GM12873 (cell line): ENCODE measurements at regions not wholly inside any gene's neighbourhood (a gene's known extent, or its start where the extent isn't known, plus 50 kb on each side); places are given as distances from the start of the nearest gene placed in this dataset.

Experiments
- TF ChIP-seq, protein P1 (sequence below): IDR thresholded peaks from 2 replicates; pipeline ENCODE4 v1.5.1; 2012; ENCODE audit warnings: low read depth, mild to moderate bottlenecking, moderate library complexity, low read length, control low read depth; ENCODE audit not compliant: insufficient read depth; ENCODE audit errors: missing control alignments

GRCh38 chr4:66506985-66507384, 836.7 kb upstream of the EPHA5 start:
- TF ChIP-seq, protein P1, sequence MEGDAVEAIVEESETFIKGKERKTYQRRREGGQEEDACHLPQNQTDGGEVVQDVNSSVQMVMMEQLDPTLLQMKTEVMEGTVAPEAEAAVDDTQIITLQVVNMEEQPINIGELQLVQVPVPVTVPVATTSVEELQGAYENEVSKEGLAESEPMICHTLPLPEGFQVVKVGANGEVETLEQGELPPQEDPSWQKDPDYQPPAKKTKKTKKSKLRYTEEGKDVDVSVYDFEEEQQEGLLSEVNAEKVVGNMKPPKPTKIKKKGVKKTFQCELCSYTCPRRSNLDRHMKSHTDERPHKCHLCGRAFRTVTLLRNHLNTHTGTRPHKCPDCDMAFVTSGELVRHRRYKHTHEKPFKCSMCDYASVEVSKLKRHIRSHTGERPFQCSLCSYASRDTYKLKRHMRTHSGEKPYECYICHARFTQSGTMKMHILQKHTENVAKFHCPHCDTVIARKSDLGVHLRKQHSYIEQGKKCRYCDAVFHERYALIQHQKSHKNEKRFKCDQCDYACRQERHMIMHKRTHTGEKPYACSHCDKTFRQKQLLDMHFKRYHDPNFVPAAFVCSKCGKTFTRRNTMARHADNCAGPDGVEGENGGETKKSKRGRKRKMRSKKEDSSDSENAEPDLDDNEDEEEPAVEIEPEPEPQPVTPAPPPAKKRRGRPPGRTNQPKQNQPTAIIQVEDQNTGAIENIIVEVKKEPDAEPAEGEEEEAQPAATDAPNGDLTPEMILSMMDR: no peak

GRCh38 chr4:66501997-66502396, 831.7 kb upstream of the EPHA5 start:
- TF ChIP-seq, protein P1: no peak

DNA sequence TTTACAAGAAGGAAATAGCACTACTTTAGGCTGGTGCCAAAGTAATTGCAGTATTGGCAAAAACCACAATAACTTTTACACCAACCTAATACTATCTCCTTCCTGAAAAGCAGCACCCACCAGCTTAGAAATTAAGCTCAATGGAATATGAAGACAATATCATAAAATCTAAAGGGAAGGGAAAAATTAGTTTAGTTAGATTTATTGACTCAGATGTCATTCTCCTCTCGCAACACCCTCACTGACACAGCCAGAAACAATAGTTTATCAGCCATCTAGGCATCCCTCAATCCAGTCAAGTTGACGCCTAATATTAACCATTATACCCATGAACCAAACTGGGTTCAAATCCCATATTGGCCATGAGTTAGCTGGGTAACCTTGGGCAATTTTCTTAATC, 820.4 kb upstream of the EPHA5 start:
- TF ChIP-seq, protein P1: no peak

DNA sequence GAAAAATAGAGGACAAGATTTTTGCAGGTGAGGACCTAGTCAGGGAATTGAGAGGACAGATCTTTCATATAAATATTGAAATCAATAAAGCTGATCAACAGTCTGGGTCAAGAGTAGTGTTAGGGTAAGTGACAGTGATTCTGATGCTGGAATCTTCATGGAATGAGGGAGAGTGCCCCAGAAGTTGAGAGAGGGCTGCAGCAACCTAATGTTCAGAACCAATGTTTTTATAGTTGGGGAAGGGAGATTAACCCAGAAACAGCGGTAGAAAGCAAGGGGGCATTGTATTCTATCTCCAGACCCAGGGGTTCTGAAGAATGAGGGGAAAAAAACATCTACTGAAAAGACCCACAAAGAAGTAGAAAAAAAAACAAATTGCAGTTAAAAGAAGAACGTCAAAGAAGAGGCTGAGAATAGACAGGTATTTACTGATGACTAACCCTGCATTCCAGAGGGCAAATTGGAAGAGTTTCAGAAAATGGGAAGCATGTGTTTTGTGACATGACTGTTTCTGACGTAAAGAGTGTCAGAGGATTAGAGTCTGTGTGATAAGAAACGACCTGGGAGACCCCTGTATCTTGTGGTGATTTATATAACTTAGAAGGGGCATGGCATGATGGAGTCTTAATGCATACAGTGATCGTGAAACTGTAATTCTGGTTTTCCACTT, 819.6 kb upstream of the EPHA5 start:
- TF ChIP-seq, protein P1: no peak

DNA sequence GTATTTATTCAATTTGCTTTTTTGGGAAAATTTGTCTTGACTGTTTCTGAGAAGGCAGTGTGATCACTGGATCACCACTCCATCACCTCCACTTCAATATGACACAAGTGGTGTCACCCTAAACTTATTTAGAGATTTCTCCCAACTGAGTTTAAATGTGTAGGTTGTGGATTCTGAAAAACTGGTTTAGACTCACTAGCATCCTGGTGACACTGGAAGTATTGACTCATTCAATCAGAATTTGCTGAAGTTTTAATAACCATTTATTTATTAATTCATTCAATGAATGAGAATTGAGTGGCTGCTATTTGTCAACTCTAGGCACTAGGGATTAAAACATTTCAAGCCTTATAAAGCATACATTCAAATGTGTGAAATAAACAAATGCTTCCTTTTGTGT, 819.1 kb upstream of the EPHA5 start:
- TF ChIP-seq, protein P1: no peak

DNA sequence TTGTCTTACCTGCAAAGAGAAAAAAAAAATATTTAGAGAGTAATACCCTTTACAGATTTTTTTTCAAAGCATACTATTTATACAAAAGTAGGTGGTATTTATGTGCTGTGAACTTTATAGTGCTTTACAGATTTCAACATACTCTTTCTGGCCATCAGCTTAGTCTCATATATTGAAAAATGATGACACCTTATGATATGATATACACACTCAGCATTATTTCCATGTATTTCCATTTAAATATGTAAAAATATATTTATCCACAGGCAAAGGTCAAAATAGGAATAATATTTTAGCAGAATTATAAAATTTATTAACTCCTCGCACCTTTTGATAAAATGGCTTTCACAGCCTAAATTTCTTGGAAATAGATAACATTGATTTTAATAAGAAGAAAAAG, 815.8 kb upstream of the EPHA5 start:
- TF ChIP-seq, protein P1: no peak

DNA sequence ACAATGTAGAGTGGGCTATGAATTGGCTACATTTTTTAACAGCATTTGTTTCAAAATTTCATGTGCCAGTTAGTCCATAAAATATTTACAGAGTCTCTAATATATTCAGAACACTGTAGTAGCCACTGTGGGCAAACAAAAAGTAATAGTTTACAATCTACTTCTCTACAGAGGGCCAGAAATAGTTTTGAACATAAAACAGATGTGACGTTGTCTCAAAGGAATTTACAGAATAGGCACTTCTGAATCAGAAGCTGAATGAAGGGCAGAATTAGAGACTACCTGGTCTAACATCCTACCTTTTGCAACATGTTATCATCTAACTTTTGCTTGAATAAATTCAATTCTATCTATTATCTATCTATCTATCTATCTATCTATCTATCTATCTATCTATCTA, 811.9 kb upstream of the EPHA5 start:
- TF ChIP-seq, protein P1: no peak
